ENCODE measurements at regions not wholly inside any gene's neighbourhood (a gene's known extent, or its start where the extent isn't known, plus 50 kb on each side); places are given as distances from the start of the nearest gene placed in this dataset.

DNA sequence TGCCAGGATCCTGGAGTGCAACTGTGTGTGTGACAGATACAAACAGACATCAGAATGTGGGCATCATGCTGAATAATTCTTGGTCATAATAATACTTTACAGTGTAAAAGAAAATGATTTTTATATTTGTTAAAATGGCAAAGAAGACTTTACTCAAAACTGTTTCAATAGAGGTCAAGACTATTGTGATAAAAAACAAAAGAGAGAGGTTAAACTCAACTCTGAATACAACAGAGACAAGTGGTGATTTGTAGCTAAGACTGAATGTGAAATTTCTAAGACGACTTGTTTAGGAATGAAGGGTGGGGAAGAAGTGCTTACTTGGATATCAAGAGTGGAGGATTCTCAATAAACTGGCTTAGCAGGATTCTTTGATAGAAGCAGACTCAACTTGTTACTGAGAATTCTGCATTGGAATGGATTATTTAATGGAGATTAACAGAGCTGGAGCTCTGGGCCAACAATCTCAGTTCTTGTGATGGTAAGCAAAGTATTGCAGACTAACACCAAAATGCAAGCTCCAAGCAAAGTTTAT lies 457.4 kb upstream of the CDH18 start:
- DNase-seq (ENCODE audit: low spot score), result no peak
- no peak overlapping the region for H3K27ac ChIP-seq
- ChIA-PET POLR2A (ENCODE audit: low non-redundant PET) (no interaction called here), CTCF (interaction anchor here (1.0 kb wide), 1 partner anchor 10 kb away, joined by 3 read pairs; no protein-coding TSS in a partner anchor)
- TF ChIP-seq, protein P1, sequence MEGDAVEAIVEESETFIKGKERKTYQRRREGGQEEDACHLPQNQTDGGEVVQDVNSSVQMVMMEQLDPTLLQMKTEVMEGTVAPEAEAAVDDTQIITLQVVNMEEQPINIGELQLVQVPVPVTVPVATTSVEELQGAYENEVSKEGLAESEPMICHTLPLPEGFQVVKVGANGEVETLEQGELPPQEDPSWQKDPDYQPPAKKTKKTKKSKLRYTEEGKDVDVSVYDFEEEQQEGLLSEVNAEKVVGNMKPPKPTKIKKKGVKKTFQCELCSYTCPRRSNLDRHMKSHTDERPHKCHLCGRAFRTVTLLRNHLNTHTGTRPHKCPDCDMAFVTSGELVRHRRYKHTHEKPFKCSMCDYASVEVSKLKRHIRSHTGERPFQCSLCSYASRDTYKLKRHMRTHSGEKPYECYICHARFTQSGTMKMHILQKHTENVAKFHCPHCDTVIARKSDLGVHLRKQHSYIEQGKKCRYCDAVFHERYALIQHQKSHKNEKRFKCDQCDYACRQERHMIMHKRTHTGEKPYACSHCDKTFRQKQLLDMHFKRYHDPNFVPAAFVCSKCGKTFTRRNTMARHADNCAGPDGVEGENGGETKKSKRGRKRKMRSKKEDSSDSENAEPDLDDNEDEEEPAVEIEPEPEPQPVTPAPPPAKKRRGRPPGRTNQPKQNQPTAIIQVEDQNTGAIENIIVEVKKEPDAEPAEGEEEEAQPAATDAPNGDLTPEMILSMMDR (conservative IDR thresholded peaks at IDR 0.05; ENCODE audit: low read depth), result no peak

DNA sequence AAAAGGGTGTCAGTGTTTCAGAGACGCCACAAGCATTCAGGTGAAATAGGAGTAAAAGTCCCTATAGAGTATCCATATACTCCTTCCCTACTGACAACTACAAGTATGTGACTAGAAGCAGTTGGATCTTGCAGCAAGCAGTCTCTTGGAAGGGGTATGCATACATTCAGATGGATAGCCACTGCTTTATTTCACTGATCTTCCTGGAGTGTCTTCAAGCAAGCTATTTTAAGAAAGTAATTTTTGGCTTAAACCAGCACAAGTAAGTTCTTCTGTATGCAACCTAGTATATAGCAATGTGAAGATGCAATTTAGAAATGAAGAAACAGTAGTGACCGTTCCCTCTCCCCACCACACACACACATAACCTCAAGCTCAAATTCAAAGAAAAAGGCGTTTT lies 446.8 kb upstream of the CDH18 start:
- ChIA-PET CTCF (interaction anchor here (0.5 to 1.0 kb wide), 2 partner anchors 11 to 14 kb away, joined by 3 to 6 read pairs; no protein-coding TSS in a partner anchor), POLR2A (ENCODE audit: low non-redundant PET) (no interaction called here)
- no peak overlapping the region for H3K27ac ChIP-seq
- TF ChIP-seq, protein P1 (conservative IDR thresholded peaks at IDR 0.05; ENCODE audit: low read depth), result no peak
- no peak for DNase-seq (ENCODE audit: low spot score)

DNA sequence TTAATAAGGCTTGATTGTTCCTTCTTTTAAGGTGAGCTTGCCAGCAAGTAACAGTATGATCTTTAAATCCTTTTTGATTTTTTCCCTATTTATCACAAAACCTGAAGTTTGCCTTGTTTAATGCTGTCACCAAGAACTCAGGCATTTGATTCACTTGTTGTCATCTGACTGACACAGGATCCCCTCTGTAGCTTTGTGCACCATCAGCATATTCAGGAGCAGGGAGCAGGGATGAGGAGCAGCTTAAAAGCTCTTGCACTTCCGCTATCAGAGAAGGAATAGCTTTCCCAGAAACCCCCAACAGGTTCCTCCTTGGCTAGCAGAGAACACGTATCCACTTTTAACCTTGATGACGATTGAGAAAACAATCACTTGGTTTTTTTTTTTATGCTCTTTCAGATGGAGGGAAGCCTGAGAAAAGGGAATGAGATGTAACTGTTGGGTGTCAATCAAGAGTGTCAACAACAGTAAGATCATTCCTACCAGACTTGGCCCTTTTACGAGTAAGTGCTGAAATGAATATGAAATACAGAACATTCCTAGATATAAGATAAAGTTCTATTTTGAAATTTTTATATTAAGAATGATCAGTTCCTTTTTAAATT lies 433.1 kb upstream of the CDH18 start:
- CTCF ChIA-PET, result interaction anchor here (0.6 to 0.7 kb wide), 2 partner anchors 14 to 109 kb away, joined by 3 to 6 read pairs; no protein-coding TSS in a partner anchor

More for the DNA sequence above, 433.1 kb upstream of the CDH18 start:
- no peak overlapping the region for H3K27ac ChIP-seq
- POLR2A ChIA-PET (ENCODE audit: low non-redundant PET), result no interaction called here
- TF ChIP-seq, protein P1 (conservative IDR thresholded peaks at IDR 0.05; ENCODE audit: low read depth), result no peak
- no peak for DNase-seq (ENCODE audit: low spot score)
